ENCODE measurements at regions not wholly inside any gene's neighbourhood (a gene's known extent, or its start where the extent isn't known, plus 50 kb on each side); places are given as distances from the start of the nearest gene placed in this dataset.

- BruUV-seq (replicated peaks) = no TSS peak
- H3K36me3 Mint-ChIP-seq (ENCODE audit: insufficient read depth, unreplicated experiment) = no peaks in the 10 kb centered on the region
- intact Hi-C loops (cut with micrococcal nuclease; ENCODE audit: unreplicated experiment) = no loop called here
- no peak overlapping the region for H3K27ac Mint-ChIP-seq (ENCODE audit: unreplicated experiment)
- no peaks in the 10 kb centered on the region for H3K27me3 Mint-ChIP-seq (ENCODE audit: unreplicated experiment)
- H3K4me1 Mint-ChIP-seq (ENCODE audit: low read depth, unreplicated experiment) = peaks cover 12% of the 10 kb centered on the region
- H3K9me3 Mint-ChIP-seq (ENCODE audit: low read depth, unreplicated experiment) = no peaks in the 10 kb centered on the region
- no peak for DNase-seq
- H3K4me3 Mint-ChIP-seq (ENCODE audit: low read depth, unreplicated experiment) = no peak overlapping the region
- CTCF ChIA-PET = no interaction called here
- TF ChIP-seq, protein P1, sequence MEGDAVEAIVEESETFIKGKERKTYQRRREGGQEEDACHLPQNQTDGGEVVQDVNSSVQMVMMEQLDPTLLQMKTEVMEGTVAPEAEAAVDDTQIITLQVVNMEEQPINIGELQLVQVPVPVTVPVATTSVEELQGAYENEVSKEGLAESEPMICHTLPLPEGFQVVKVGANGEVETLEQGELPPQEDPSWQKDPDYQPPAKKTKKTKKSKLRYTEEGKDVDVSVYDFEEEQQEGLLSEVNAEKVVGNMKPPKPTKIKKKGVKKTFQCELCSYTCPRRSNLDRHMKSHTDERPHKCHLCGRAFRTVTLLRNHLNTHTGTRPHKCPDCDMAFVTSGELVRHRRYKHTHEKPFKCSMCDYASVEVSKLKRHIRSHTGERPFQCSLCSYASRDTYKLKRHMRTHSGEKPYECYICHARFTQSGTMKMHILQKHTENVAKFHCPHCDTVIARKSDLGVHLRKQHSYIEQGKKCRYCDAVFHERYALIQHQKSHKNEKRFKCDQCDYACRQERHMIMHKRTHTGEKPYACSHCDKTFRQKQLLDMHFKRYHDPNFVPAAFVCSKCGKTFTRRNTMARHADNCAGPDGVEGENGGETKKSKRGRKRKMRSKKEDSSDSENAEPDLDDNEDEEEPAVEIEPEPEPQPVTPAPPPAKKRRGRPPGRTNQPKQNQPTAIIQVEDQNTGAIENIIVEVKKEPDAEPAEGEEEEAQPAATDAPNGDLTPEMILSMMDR (IDR thresholded peaks at IDR 0.05; ENCODE audit: unreplicated experiment) = no peak
These were observed 418.0 kb downstream of the PLK2 start for GRCh38 chr5:58041884-58042283.

DNA sequence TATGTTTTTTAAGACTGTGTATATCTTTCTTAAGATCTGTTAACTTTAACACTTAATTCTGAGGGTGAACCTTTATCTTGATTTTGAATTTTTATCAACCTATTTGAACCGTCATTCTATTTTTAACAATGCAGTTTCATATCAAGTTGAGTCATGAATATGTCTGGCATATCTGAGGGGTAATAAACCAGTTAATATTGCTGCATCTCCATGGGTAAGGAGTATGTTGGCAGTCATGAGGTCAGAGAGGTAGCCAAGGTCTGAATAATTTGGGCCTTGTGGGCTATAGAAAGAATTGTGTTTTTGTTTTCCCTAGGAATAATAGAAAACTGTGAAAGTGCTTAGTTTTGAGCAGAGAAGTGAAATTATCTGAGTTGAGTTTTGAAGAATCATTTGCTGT, 419.0 kb downstream of the PLK2 start:
- Mint-ChIP-seq H3K4me3 (ENCODE audit: low read depth, unreplicated experiment) (no peak overlapping the region), H3K27ac (ENCODE audit: unreplicated experiment) (no peak overlapping the region), H3K9me3 (ENCODE audit: low read depth, unreplicated experiment) (no peaks in the 10 kb centered on the region), H3K4me1 (ENCODE audit: low read depth, unreplicated experiment) (peaks cover 12% of the 10 kb centered on the region), H3K27me3 (ENCODE audit: unreplicated experiment) (no peaks in the 10 kb centered on the region), H3K36me3 (ENCODE audit: insufficient read depth, unreplicated experiment) (no peaks in the 10 kb centered on the region)
- CTCF ChIA-PET = no interaction called here
- BruUV-seq (replicated peaks) = no TSS peak
- TF ChIP-seq, protein P1 (IDR thresholded peaks at IDR 0.05; ENCODE audit: unreplicated experiment) = no peak
- intact Hi-C loops (cut with micrococcal nuclease; ENCODE audit: unreplicated experiment) = no loop called here
- no peak for DNase-seq

GRCh38 chr5:58040044-58040443, 419.8 kb downstream of the PLK2 start:
- Mint-ChIP-seq H3K4me3 (ENCODE audit: low read depth, unreplicated experiment) (no peak overlapping the region), H3K9me3 (ENCODE audit: low read depth, unreplicated experiment) (no peaks in the 10 kb centered on the region), H3K36me3 (ENCODE audit: insufficient read depth, unreplicated experiment) (no peaks in the 10 kb centered on the region), H3K27me3 (ENCODE audit: unreplicated experiment) (no peaks in the 10 kb centered on the region), H3K27ac (ENCODE audit: unreplicated experiment) (no peak overlapping the region), H3K4me1 (ENCODE audit: low read depth, unreplicated experiment) (peaks cover 12% of the 10 kb centered on the region)
- BruUV-seq (replicated peaks) = no TSS peak
- intact Hi-C loops (cut with micrococcal nuclease; ENCODE audit: unreplicated experiment) = no loop called here
- CTCF ChIA-PET = no interaction called here
- TF ChIP-seq, protein P1 (IDR thresholded peaks at IDR 0.05; ENCODE audit: unreplicated experiment) = no peak
- DNase-seq = no peak

DNA sequence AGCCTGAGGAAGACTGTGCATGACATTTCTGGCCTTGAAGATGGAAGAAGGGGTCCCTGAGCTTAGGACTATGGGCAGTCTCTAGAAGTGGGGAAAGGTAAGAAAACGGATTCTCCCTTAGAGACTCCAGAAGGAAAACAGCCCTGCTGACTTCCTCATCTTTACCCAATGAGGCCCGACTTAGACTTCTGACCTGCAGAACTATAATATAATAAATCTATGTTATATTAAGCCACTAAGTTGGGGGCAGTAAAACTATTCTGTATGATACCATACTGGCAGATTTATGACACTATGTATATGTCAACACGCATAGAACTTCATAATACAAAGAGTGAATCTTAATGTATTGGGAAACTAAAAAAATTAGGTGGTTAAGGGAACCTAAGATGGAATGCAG, 422.0 kb downstream of the PLK2 start:
- no peak overlapping the region for H3K4me3 Mint-ChIP-seq (ENCODE audit: low read depth, unreplicated experiment)

More for the DNA sequence above, 422.0 kb downstream of the PLK2 start:
- intact Hi-C loops (cut with micrococcal nuclease; ENCODE audit: unreplicated experiment) = no loop called here
- BruUV-seq (replicated peaks) = no TSS peak
- CTCF ChIA-PET = interaction anchor here (0.7 to 0.8 kb wide), 2 partner anchors 10 to 12 kb away, joined by 4 to 5 read pairs; no protein-coding TSS in a partner anchor
- Mint-ChIP-seq H3K27me3 (ENCODE audit: unreplicated experiment) (no peaks in the 10 kb centered on the region), H3K4me1 (ENCODE audit: low read depth, unreplicated experiment) (peaks cover 4% of the 10 kb centered on the region), H3K27ac (ENCODE audit: unreplicated experiment) (no peak overlapping the region), H3K36me3 (ENCODE audit: insufficient read depth, unreplicated experiment) (no peaks in the 10 kb centered on the region), H3K9me3 (ENCODE audit: low read depth, unreplicated experiment) (no peaks in the 10 kb centered on the region)
- no peak for DNase-seq
- TF ChIP-seq, protein P1 (IDR thresholded peaks at IDR 0.05; ENCODE audit: unreplicated experiment) = no peak
